Stomach (tissue), 4 donors: ENCODE measurements at regions not wholly inside any gene's neighbourhood (a gene's known extent, or its start where the extent isn't known, plus 50 kb on each side); places are given as distances from the start of the nearest gene placed in this dataset.
A peak's percentile ranks its signal among the peaks of the same experiment; 100 is the strongest.
"Not testable (repeated sequence)": the region's sequence is repeated elsewhere in the genome, so short reads cannot be mapped to it uniquely, and the experiment has no call there.

Source experiments
- CTCF ChIP-seq, 7 experiments: fragments of 450-650 bp in 4 of 7; fragments of 200-600 bp in 3 of 7; sonication (generic) in 3 of 7; IDR thresholded peaks; one replicate each; pipeline ENCODE4 v1.5.1; 2016 to 2019; ENCODE audit warnings: antibody characterized with exemption in 7 of 7, control low read depth in 2 of 7, mild to moderate bottlenecking in 1 of 7
- EP300 ChIP-seq: sonication (generic); formaldehyde crosslinking; IDR thresholded peaks from one replicate; pipeline ENCODE4 v1.6.1; 2017; ENCODE audit warnings: antibody characterized with exemption
- POLR2A ChIP-seq, 4 donors: fragments of 450-650 bp; IDR thresholded peaks; one replicate each; pipeline ENCODE4 v1.6.1; 2016; ENCODE audit warnings: antibody characterized with exemption in 4 of 4, control low read depth in 2 of 4, mild to moderate bottlenecking in 1 of 4, moderate library complexity in 1 of 4
- POLR2AphosphoS5 ChIP-seq, 3 donors: sonication (generic); formaldehyde crosslinking; IDR thresholded peaks; one replicate each; pipeline ENCODE4 v1.6.1; 2016; ENCODE audit warnings: antibody characterized with exemption in 3 of 3

GRCh38 chr1:857926-858648, 65.6 kb upstream of the SAMD11 start:
- peak in 2 of 7 experiments; percentile 14 to 22 for TF ChIP-seq CTCF (IDR thresholded peaks at IDR 0.05)
- TF ChIP-seq EP300; POLR2AphosphoS5 (IDR thresholded peaks at IDR 0.05); POLR2A (IDR thresholded peaks at IDR 0.05): not testable (repeated sequence)
